ENCODE measurements at regions not wholly inside any gene's neighbourhood (a gene's known extent, or its start where the extent isn't known, plus 50 kb on each side); places are given as distances from the start of the nearest gene placed in this dataset.

DNA sequence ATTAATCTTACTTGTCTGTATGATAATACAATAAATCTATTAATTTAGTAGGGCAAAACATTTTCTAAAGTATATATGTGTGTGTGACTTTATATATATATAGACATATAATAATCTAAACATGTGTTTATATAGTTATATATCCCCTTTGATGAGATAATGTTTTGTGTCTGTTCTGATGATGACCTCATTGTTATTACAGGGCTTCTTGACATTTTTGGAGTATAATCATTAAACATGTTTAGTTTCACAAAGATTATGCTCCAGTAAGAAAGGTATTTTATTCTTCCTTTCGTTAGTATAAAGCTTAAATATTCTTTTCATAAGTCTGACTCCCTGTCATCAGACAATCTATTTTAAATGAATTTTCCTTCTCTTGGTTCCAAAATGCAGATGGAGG, 62.3 kb upstream of the CABCOCO1 start:
- no peak overlapping the region for H2BK20ac ChIP-seq (ENCODE audit: low read length)
- no peaks in the 10 kb centered on the region for H3K9me3 ChIP-seq (ENCODE audit: insufficient read depth in 2 of 2, low read depth in 1 of 2, low read length in 1 of 2)
- H3K4me2 ChIP-seq (ENCODE audit: insufficient read depth in 1 of 2, low read depth in 2 of 2, low read length in 2 of 2) = no peak overlapping the region
- H3K4me1 ChIP-seq (replicated peaks in 1 of 4; ENCODE audit: control insufficient read depth in 3 of 4, insufficient read depth in 4 of 4, low read length in 3 of 4) = peaks cover 0 to 5% (median under 1%) of the 10 kb centered on the region in 4 experiments; a peak in 2 of 7 replicates
- H4K20me1 ChIP-seq (replicated peaks in 1 of 2; ENCODE audit: control insufficient read depth in 1 of 2, insufficient read depth in 2 of 2, low read length in 2 of 2) = no peaks in the 10 kb centered on the region
- no peak overlapping the region for H3K9ac ChIP-seq (replicated peaks in 1 of 4; ENCODE audit: extremely low read depth in 1 of 4, low read depth in 3 of 4, low read length in 3 of 4)
- H2BK120ac ChIP-seq (replicated peaks; ENCODE audit: low read depth, low read length) = no peak overlapping the region
- H3K56ac ChIP-seq (replicated peaks; ENCODE audit: insufficient read length, low read depth, low read length) = no peak overlapping the region
- H3K79me1 ChIP-seq (ENCODE audit: low read depth, low read length) = no peaks in the 10 kb centered on the region
- no peak overlapping the region for H2AK5ac ChIP-seq (ENCODE audit: low read depth, low read length)
- no peak overlapping the region for H2BK12ac ChIP-seq (ENCODE audit: low read depth, low read length)
- TF ChIP-seq, protein P1, sequence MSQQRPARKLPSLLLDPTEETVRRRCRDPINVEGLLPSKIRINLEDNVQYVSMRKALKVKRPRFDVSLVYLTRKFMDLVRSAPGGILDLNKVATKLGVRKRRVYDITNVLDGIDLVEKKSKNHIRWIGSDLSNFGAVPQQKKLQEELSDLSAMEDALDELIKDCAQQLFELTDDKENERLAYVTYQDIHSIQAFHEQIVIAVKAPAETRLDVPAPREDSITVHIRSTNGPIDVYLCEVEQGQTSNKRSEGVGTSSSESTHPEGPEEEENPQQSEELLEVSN (IDR thresholded peaks at IDR 0.05) = no peak
- TF ChIP-seq CHD1 (IDR thresholded peaks at IDR 0.05; ENCODE audit: low read depth, low read length) (no peak), RAD21 (IDR thresholded peaks at IDR 0.05 in 1 of 2, conservative IDR thresholded peaks at IDR 0.05 in 1 of 2; ENCODE audit: low read depth in 2 of 2, low read length in 2 of 2) (no peak), TAF7 (optimal IDR thresholded peaks at IDR 0.05; ENCODE audit: borderline replicate concordance, low read depth, low read length) (no peak), RXRA (IDR thresholded peaks at IDR 0.05; ENCODE audit: insufficient read depth, low read depth, low read length) (no peak), FOSL1 (IDR thresholded peaks at IDR 0.05; ENCODE audit: insufficient read depth, low read depth, low read length) (no peak), CEBPB (IDR thresholded peaks at IDR 0.05; ENCODE audit: low read depth, low read length) (no peak), SP1 (IDR thresholded peaks at IDR 0.05; ENCODE audit: low read depth, low read length) (no peak), SIN3A (conservative IDR thresholded peaks at IDR 0.05 in 1 of 2, IDR thresholded peaks at IDR 0.05 in 1 of 2; ENCODE audit: low read depth in 1 of 2, low read length in 2 of 2) (no peak)
- TF ChIP-seq, protein P2, sequence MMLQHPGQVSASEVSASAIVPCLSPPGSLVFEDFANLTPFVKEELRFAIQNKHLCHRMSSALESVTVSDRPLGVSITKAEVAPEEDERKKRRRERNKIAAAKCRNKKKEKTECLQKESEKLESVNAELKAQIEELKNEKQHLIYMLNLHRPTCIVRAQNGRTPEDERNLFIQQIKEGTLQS (IDR thresholded peaks at IDR 0.05; ENCODE audit: insufficient read depth, low read depth, low read length) = no peak
- no peaks in the 10 kb centered on the region for H3K79me2 ChIP-seq (ENCODE audit: control insufficient read depth in 1 of 2, insufficient read depth in 2 of 2, low read length in 2 of 2)
- H3K18ac ChIP-seq (ENCODE audit: extremely low read depth, low read length) = no peak overlapping the region
- no peaks in the 10 kb centered on the region for H3K23me2 ChIP-seq (ENCODE audit: low read depth, low read length)
- no peak overlapping the region for H3K4ac ChIP-seq (replicated peaks; ENCODE audit: insufficient read length, low read depth, low read length)
- H3K4me3 ChIP-seq (ENCODE audit: extremely low read depth in 1 of 4, insufficient read depth in 2 of 4, low read depth in 3 of 4, low read length in 4 of 4) = no peak overlapping the region
- H3K27ac ChIP-seq (ENCODE audit: low read depth, low read length) = no peak overlapping the region
- no peak overlapping the region for H4K5ac ChIP-seq (ENCODE audit: insufficient read length, low read depth, low read length)
- H2BK15ac ChIP-seq (ENCODE audit: low read length) = no peak overlapping the region
- H4K91ac ChIP-seq (replicated peaks; ENCODE audit: insufficient read length, low read length) = no peak overlapping the region
- H3K14ac ChIP-seq (ENCODE audit: insufficient read length) = no peak overlapping the region
- no peaks in the 10 kb centered on the region for H3K27me3 ChIP-seq (replicated peaks in 1 of 4; ENCODE audit: control insufficient read depth in 3 of 4, extremely low read depth in 1 of 4, insufficient read depth in 3 of 4, low read length in 3 of 4)
- H3K36me3 ChIP-seq (ENCODE audit: control insufficient read depth in 2 of 4, insufficient read depth in 4 of 4, low read length in 3 of 4) = no peaks in the 10 kb centered on the region
- H2BK5ac ChIP-seq (ENCODE audit: low read depth, low read length) = no peak overlapping the region
- H2AFZ ChIP-seq (ENCODE audit: low read length) = no peak overlapping the region
- H3K23ac ChIP-seq (ENCODE audit: insufficient read length) = no peak overlapping the region
- no peak overlapping the region for H4K8ac ChIP-seq (ENCODE audit: extremely low read depth, insufficient read depth, low read length)
- CTCF ChIA-PET (ENCODE audit: partially characterized antibody) = interaction anchor here (0.7 to 1.5 kb wide), 5 partner anchors 9 to 296 kb away, joined by 3 to 4 read pairs (median 3); no protein-coding TSS in a partner anchor
- DNase-seq (ENCODE audit: low read depth in 1 of 2, low spot score in 2 of 2) (no peak), FAIRE-seq (no peak)
- POLR2A ChIA-PET (ENCODE audit: partially characterized antibody) = no interaction called here
- 90% methylated on average over 1 of the region's 1 CpG; no CpG with 5 or more reads in 1 of the 2 experiments for WGBS, 2 experiments (ENCODE audit: extremely low coverage in 1 of 2, insufficient coverage in 1 of 2, insufficient read length in 1 of 2, insufficient replicate concordance in 2 of 2, low coverage in 1 of 2, low lambda C conversion rate in 2 of 2, missing lambda C conversion rate in 1 of 2)

Measured in H1 (cell line).